Nephron (organoid): ENCODE measurements at regions not wholly inside any gene's neighbourhood (a gene's known extent, or its start where the extent isn't known, plus 50 kb on each side); places are given as distances from the start of the nearest gene placed in this dataset.
"Not testable (repeated sequence)": the region's sequence is repeated elsewhere in the genome, so short reads cannot be mapped to it uniquely, and the experiment has no call there.

Source experiments
- H3K27ac Mint-ChIP-seq, 3 experiments: 2 replicates each; pipeline ENCODE4 v1.8.0; 2020; ENCODE audit warnings: mixed read lengths in 3 of 3, mild to moderate bottlenecking in 2 of 3, moderate library complexity in 1 of 3
- H3K27me3 Mint-ChIP-seq: 2 replicates; pipeline ENCODE4 v1.8.0; 2021; ENCODE audit warnings: low read depth, mild to moderate bottlenecking, moderate library complexity, mixed read lengths
- H3K36me3 Mint-ChIP-seq: 2 replicates; pipeline ENCODE4 v1.8.0; 2020; ENCODE audit warnings: low read depth, mixed read lengths
- H3K4me1 Mint-ChIP-seq: 2 replicates; pipeline ENCODE4 v1.8.0; 2020; ENCODE audit warnings: mixed read lengths
- H3K4me3 Mint-ChIP-seq, 3 experiments: 2 replicates each; pipeline ENCODE4 v1.8.0; 2020; ENCODE audit warnings: mild to moderate bottlenecking in 3 of 3, mixed read lengths in 3 of 3, moderate library complexity in 2 of 3
- H3K9me3 Mint-ChIP-seq: 2 replicates; pipeline ENCODE4 v1.8.0; 2020; ENCODE audit warnings: mixed read lengths
- CTCF ChIP-seq, 3 experiments: fragments of 200-600 bp; sonication (generic); IDR thresholded peaks; one replicate each; pipeline ENCODE4 v1.5.0; 2021; ENCODE audit warnings: antibody characterized with exemption in 3 of 3; ENCODE audit not compliant: unreplicated experiment in 3 of 3

- no peak overlapping the region for H3K27ac Mint-ChIP-seq
- H3K4me1 Mint-ChIP-seq: no peaks in the 10 kb centered on the region
- H3K36me3 Mint-ChIP-seq: no peaks in the 10 kb centered on the region
- no peak for TF ChIP-seq CTCF (IDR thresholded peaks at IDR 0.05; ENCODE audit: unreplicated experiment in 3 of 3)
- H3K4me3 Mint-ChIP-seq: no peak overlapping the region
- H3K27me3 Mint-ChIP-seq: no peaks in the 10 kb centered on the region
- H3K9me3 Mint-ChIP-seq: peaks cover 10% of the 10 kb centered on the region
Observed at GRCh38 chr3:29022976-29023375, 257.9 kb upstream of the RBMS3 start.

- H3K4me1 Mint-ChIP-seq: no peaks in the 10 kb centered on the region
- no peak overlapping the region for H3K4me3 Mint-ChIP-seq
- TF ChIP-seq CTCF (IDR thresholded peaks at IDR 0.05; ENCODE audit: unreplicated experiment in 3 of 3): no peak
- no peaks in the 10 kb centered on the region for H3K27me3 Mint-ChIP-seq
- H3K36me3 Mint-ChIP-seq: no peaks in the 10 kb centered on the region
- H3K27ac Mint-ChIP-seq: no peak overlapping the region
- peaks cover 10% of the 10 kb centered on the region for H3K9me3 Mint-ChIP-seq
Observed at GRCh38 chr3:29026286-29026685, 254.6 kb upstream of the RBMS3 start.

- H3K36me3 Mint-ChIP-seq: no peaks in the 10 kb centered on the region
- H3K9me3 Mint-ChIP-seq: peaks cover 10% of the 10 kb centered on the region
- H3K27ac Mint-ChIP-seq: no peak overlapping the region
- peaks cover 5% of the 10 kb centered on the region for H3K4me1 Mint-ChIP-seq
- TF ChIP-seq CTCF (IDR thresholded peaks at IDR 0.05; ENCODE audit: unreplicated experiment in 3 of 3): no peak
- no peak overlapping the region for H3K4me3 Mint-ChIP-seq
- H3K27me3 Mint-ChIP-seq: no peaks in the 10 kb centered on the region
Observed at GRCh38 chr3:29026959-29027358, 253.9 kb upstream of the RBMS3 start.

GRCh38 chr3:29031175-29031574 lies 249.7 kb upstream of the RBMS3 start:
- not testable (repeated sequence) for H3K4me3 Mint-ChIP-seq, H3K4me1 Mint-ChIP-seq, H3K36me3 Mint-ChIP-seq, H3K27ac Mint-ChIP-seq, H3K9me3 Mint-ChIP-seq, H3K27me3 Mint-ChIP-seq

- Mint-ChIP-seq H3K27ac (no peak overlapping the region), H3K9me3 (no peaks in the 10 kb centered on the region), H3K27me3 (no peaks in the 10 kb centered on the region), H3K36me3 (no peaks in the 10 kb centered on the region), H3K4me1 (peaks cover 5% of the 10 kb centered on the region), H3K4me3 (no peak overlapping the region)
- TF ChIP-seq CTCF (IDR thresholded peaks at IDR 0.05; ENCODE audit: unreplicated experiment in 3 of 3): no peak
Observed at GRCh38 chr3:29033511-29033910, 247.4 kb upstream of the RBMS3 start.

- TF ChIP-seq CTCF (IDR thresholded peaks at IDR 0.05; ENCODE audit: unreplicated experiment in 3 of 3): no peak
- Mint-ChIP-seq H3K4me3 (no peak overlapping the region), H3K27ac (no peak overlapping the region), H3K36me3 (no peaks in the 10 kb centered on the region), H3K4me1 (no peaks in the 10 kb centered on the region), H3K9me3 (peaks cover 26% of the 10 kb centered on the region), H3K27me3 (peaks cover 3% of the 10 kb centered on the region)
Observed at GRCh38 chr3:29050155-29050554, 230.7 kb upstream of the RBMS3 start.
